Upper lobe of left lung (tissue), 4 donors: ENCODE measurements at regions not wholly inside any gene's neighbourhood (a gene's known extent, or its start where the extent isn't known, plus 50 kb on each side); places are given as distances from the start of the nearest gene placed in this dataset.

Experiments
- POLR2A ChIP-seq, 4 donors: fragments of 450-650 bp; IDR thresholded peaks; one replicate each; pipeline ENCODE4 v1.5.1; 2016 to 2017; ENCODE audit warnings: antibody characterized with exemption in 4 of 4, mild to moderate bottlenecking in 2 of 4
- TF ChIP-seq, protein P1 (sequence below), 6 experiments: fragments of 450-650 bp in 4 of 6; fragments of 200-600 bp in 2 of 6; sonication (generic) in 2 of 6; IDR thresholded peaks; one replicate each; pipeline ENCODE4 v1.5.1; 2016 to 2019; ENCODE audit warnings: antibody characterized with exemption in 6 of 6

DNA sequence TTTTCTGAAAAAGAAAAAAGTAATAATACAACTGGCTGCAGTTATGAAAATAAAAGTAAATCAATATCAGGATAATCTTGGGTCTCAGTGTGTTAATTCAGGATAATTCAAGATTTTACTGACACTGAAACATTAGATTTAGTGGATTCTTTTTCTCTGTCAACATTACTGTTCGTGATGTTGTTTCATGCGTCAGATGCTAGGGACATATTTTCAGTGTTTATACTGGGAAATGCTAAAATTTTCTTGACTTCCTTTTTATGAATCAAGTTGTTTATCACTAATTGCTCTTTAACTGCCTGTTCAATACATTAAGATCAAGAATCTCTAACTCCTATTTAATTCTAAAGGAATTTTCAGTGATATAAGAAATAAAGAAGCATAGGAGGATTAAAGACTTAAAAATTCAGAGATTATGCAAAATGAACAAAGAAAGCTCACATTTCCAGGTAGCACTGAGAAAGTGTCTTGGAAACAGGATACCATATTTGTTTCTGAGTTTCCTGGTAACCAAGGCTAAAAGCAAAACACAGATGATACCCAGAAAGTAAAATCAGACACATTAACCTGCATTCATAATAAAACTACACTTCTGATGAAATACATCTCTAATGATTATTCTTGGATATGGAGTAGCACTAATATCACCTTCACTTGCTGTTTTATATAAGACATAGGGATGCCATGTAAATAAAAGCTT, 174.0 kb downstream of the ARL4C start:
- TF ChIP-seq POLR2A (IDR thresholded peaks at IDR 0.05): no peak
- TF ChIP-seq, protein P1, sequence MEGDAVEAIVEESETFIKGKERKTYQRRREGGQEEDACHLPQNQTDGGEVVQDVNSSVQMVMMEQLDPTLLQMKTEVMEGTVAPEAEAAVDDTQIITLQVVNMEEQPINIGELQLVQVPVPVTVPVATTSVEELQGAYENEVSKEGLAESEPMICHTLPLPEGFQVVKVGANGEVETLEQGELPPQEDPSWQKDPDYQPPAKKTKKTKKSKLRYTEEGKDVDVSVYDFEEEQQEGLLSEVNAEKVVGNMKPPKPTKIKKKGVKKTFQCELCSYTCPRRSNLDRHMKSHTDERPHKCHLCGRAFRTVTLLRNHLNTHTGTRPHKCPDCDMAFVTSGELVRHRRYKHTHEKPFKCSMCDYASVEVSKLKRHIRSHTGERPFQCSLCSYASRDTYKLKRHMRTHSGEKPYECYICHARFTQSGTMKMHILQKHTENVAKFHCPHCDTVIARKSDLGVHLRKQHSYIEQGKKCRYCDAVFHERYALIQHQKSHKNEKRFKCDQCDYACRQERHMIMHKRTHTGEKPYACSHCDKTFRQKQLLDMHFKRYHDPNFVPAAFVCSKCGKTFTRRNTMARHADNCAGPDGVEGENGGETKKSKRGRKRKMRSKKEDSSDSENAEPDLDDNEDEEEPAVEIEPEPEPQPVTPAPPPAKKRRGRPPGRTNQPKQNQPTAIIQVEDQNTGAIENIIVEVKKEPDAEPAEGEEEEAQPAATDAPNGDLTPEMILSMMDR (IDR thresholded peaks at IDR 0.05): no peak
